Activated naive CD4-positive, alpha-beta T cell treated with Interleukin-2 at 50 U/mL for 16 hours (primary cell): ENCODE measurements at regions not wholly inside any gene's neighbourhood (a gene's known extent, or its start where the extent isn't known, plus 50 kb on each side); places are given as distances from the start of the nearest gene placed in this dataset.
"Not testable (repeated sequence)": the region's sequence is repeated elsewhere in the genome, so short reads cannot be mapped to it uniquely, and the experiment has no call there.

ENCODE experiments used
- DNase-seq: peaks from one replicate; pipeline ENCODE4 v3.0.0-alpha.2; 2020

DNA sequence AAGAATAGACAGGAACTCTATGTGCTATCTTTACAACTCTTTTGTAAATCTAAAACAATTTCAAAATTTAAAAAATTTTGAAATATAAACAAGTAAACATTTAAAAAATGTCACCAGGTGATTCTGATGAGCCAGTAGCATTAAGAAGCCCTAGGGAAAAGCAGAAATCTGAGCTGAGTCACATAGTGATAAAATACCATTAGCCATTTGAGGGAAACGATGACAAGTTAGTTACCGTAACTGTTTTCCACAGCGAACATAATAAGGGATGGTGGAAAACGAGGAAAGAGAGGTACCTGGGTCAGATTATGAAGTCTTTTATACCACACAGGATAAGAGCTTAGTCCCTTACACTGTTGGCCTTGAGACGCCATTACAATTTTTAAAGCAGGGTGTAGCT is 55.5 kb downstream of the PRR15 start:
- no peak for DNase-seq

GRCh38 chr7:29619848-29620555 is 56.4 kb downstream of the PRR15 start:
- DNase-seq: no peak

GRCh38 chr7:29620556-29620930 is 56.9 kb downstream of the PRR15 start:
- no peak for DNase-seq

- no peak for DNase-seq
Observed at GRCh38 chr7:29622335-29623265, 59.0 kb downstream of the PRR15 start.

DNA sequence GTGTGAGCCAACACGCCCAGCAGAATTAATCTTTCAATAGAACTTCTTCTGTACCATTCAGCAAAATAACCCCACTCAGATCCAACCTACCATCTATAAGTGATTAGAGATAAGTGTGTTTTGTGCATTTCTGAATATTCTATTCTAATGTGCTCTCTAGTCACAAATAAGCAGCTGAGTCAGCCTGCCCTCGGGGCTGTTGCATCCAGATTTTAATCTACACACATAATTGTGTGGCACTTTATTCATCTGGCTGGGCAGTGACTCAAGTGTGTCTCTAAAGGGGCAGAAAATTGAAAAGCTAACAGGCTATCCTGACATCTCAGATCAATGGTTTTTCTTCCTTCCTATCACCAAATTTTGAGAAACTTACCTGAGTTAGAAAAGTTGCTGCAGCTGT is 60.3 kb downstream of the PRR15 start:
- no peak for DNase-seq

GRCh38 chr7:29626730-29627129 is 63.1 kb downstream of the PRR15 start:
- DNase-seq: no peak

DNA sequence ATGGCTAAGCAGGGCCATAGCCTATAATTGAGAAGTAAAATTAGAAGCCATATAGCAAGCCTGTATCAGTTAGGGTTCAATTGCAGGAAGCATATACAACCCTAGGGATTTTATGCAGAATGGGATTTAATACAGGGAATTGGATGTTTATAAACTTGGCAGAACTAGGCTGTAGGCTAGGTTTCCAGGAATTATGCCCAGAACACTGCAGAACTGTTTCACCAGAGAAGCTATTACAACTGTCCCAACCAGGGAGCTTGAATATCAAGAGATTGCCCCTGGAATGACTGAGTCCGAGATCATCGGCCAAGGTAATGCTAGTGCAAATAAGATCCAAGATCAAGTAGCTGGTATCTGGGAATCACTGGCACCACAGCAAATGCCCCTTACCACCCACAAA is 64.0 kb downstream of the PRR15 start:
- DNase-seq: no peak

DNA sequence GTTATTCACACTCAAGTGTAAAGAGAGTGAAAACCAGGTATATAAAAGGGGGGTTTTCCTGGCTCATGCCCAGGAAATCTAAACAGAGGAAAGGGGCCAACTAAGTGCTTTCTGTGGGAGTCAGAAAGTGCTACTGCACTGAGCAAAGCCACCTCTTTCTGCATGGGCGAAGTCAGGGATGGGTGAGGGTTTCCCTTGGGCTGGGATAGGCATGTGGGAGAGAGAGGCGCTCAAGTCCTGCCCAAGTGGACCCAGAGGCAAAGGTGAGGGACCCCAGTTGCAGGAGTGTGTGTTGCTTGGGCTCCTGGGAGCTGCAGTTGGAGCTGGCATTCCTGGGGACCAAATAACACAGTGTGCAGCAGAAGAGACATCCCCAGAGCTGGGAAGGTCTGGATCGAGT is 65.9 kb downstream of the PRR15 start:
- no peak for DNase-seq

DNA sequence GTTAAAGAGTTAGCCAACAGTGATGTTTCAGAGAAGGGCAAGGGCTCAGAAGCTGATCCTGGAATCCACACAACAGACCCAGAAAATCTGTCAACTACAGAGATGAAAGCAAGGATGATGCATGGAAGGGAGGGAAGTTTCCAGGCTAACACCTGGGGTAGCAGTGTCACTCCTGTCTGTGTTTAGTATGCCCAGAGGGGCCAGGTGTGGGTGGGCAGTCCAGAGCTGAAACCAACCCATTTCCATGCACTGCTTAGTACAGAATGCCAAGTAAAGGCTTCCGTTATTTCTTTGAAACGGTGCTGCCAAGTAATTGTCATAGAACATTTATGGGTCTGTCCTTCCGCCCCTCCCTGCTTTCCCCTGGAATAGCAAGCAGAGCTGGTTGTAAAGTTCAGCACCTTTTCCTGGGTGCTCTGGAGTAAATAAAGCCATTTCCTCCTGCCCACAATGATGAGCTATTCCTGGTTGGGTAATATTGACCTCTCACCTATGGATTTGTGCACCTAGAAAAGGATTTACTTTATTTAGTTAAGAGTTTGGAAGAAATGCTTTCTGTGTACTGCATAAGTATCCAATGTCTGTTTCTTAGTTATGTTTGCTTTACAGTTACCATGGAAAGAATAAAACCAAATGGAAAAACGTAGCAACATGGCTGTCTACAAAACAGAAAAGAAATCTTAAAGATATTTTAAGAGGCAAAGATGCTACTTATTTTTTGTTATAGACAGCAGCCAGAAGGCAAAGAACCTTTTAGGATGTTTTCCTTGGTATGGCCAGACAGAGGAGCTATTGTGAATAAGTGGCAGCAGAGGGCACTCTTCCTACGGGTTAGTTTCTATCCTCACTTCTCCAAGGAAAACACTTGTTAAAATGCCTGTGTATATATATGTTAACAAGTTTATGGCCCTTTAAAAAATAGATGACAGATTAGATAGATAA is 71.7 kb downstream of the PRR15 start:
- DNase-seq: not testable (repeated sequence)

- no peak for DNase-seq
Observed at GRCh38 chr7:29636009-29636351, 72.3 kb downstream of the PRR15 start.

GRCh38 chr7:29637374-29637773 is 73.7 kb downstream of the PRR15 start:
- no peak for DNase-seq

GRCh38 chr7:29638841-29639240 is 75.2 kb downstream of the PRR15 start:
- not testable (repeated sequence) for DNase-seq

DNA sequence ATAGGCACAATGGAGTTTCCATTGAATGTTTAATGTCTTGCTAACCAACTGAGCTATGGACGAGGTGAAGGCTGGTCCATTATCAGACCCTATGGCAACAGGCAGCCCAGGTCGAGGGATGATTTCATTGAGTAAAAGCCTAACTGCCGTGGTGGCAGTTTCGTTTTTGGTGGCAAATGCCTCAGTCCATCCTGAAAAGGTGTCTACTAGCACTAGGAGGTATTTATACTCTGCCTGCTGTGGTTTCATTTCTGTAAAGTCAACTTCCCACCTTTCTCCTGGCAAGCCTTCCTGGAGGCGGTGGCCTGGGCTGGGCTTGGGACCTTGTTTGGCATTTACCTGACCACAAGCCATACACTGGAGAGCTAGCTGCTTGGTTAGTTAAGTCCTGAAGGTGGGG is 75.8 kb downstream of the PRR15 start:
- no peak for DNase-seq

DNA sequence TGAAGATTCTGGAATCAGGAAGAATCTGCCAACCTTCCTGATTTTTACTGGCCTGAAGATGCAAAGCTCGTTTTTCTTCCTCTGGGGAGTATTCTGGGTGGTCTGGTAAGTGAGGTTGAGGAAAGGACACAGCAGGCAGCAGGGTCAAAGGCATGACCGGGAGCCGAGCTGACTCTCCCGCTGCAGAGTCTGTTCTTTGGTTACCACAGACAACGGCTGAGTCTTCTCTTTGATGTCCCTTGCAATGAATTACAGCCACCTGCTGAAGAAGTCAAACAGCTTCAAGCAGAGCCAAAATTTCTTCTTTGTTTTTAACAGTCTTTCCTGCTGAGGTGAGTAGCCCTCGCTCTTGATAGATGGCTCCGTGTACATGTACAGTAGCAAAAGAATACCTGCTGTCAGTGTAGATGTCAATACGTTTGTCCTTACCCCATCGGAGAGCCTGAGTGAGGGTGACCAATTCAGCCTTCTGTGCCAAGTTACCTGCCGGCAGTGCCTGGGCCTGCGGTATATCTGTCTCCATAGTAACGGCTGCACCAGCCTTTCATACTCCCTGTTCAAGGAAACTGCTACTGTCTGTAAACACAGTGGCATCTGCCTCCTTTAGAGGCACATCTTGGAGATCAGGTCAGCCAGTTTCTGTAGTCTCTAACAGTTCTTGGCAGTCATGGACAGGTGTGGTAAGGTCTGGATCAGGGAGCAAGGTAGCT is 76.4 kb downstream of the PRR15 start:
- DNase-seq: no peak

GRCh38 chr7:29641651-29642050 is 78.0 kb downstream of the PRR15 start:
- no peak for DNase-seq

DNA sequence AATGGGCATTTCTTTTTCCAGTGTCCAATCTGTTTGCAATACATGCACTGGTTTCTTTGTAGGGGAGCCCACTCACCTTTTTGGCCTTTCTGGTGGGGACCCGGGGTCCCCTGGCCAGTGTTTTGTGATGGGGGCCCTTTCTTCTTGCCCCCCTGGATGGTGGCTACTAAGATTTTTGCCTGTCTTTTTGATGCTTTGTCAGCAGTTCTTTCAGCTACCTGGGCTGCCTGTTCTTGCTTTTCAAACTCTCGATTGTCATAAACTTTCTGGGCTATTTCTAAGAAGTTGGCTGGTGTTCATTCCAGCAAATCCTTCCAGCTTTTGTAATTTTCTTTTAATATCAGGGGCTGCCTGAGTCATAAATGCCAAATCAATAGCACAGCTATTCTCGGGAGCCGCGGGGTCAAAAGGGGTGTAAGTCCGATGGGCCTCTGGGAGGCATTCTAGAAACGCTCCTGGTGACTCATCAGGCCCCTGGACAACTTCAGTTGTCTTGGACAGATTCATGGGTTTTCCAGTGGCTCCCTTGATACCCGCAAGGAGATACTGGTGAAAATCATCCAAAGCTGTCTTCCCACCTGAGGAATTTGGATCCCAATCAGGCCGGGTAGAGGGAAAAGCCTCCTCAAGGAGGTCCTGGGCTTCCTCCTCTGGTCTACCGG is 79.0 kb downstream of the PRR15 start:
- DNase-seq: no peak

GRCh38 chr7:29646116-29646515 is 82.5 kb downstream of the PRR15 start:
- not testable (repeated sequence) for DNase-seq

GRCh38 chr7:29647020-29647654 is 83.5 kb downstream of the PRR15 start:
- DNase-seq: no peak

GRCh38 chr7:29647691-29648210 is 84.1 kb downstream of the PRR15 start:
- DNase-seq: not testable (repeated sequence)

DNA sequence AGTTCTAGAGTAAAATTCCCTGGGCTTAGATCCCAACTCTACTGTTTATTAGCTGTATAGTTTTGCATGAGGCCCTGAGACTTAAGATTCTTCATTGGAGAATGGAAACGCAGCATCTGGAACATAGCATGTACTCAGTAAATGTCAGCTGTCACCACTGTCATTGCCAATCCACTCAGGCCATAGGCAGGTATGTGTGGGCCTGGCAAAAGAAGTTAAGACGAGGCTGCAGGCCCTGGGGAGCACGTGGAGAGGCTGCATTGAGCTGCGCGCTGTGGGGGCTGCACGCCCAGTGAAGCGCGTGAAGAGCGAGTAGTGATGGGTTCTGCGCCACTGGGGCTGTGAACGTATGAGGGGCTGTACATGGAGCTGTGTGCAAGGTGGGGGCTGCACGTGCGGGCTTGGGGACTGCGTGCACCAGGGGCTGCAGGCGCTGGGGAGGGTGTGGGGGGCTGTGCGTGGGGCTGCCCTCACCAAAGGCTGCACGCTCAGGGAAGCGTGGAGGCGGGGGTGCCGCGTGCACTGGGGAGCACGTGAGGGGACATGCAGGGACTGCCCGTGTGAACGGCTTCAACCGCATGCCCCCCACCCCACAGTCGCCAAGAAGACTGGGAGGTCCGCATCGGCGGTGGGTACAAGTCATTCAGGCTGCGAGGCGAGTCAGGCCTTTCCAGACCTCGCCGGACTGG is 85.5 kb downstream of the PRR15 start:
- no peak for DNase-seq

DNA sequence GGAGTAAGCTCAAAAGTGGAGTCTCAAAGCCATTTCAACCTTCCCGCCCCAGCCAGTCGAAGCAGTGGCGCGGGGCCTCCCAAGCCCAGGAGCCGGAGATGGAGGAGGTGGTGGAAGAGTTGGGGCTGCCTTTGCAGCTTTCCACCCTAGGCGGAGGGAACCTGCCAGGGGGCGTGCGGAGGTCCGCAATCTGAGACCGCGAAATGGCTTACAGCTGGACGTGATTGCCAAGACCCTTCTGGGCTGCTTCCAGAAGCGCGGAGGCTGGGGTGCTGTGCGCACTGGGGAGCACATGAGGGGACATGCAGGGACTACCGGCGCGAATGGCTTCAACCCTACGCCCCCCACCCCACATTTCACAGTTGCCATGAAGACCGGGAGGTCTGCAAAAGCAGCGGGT is 86.2 kb downstream of the PRR15 start:
- DNase-seq: no peak
